Islet precursor cell (in vitro differentiated cells): ENCODE measurements at regions not wholly inside any gene's neighbourhood (a gene's known extent, or its start where the extent isn't known, plus 50 kb on each side); places are given as distances from the start of the nearest gene placed in this dataset.

Source experiments
- DNase-seq: peaks from one replicate; pipeline ENCODE4 v3.0.0-alpha.2; 2018

DNA sequence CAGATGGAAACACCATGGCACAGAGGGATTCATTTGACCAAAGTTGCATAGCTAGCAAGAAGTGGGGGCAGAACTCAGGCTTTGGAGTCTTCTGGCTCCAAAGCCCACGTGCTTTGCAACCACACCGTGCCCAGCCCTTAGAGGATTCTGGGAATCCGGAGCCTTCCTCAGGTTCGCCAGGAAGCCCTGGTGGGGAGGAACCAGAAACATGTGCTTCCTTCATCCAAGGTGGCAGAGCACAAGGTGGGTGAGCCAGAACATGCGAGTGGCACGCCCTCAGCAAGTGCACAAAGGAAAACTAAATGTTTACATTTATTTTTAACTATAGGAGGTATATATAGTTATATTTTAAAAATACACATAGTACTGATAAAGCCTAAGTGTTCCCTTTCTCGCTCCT is 151.9 kb upstream of the NECTIN1 start:
- DNase-seq: no peak

DNA sequence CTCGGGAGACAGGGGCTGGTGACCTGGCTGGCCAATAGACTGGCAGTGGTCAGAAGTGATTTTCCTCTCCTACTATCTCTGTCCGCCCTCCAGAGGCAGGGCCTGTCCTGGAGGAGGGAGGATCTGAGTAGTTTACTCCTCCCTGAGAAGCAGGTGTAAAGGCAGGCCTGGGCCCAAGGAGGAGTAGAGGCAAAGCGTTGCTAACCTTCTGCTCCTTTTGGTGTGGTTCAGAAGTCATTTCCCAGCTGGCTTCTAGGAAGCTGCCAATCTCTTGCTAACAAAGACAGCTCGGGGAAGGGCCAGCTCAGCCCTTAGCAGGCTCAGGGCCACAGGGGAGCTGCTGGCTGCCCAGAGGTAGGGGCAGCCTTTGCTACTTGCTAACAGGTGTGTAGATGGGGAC is 151.1 kb upstream of the NECTIN1 start:
- DNase-seq: no peak

GRCh38 chr11:119878990-119879389 is 150.0 kb upstream of the NECTIN1 start:
- no peak for DNase-seq

DNA sequence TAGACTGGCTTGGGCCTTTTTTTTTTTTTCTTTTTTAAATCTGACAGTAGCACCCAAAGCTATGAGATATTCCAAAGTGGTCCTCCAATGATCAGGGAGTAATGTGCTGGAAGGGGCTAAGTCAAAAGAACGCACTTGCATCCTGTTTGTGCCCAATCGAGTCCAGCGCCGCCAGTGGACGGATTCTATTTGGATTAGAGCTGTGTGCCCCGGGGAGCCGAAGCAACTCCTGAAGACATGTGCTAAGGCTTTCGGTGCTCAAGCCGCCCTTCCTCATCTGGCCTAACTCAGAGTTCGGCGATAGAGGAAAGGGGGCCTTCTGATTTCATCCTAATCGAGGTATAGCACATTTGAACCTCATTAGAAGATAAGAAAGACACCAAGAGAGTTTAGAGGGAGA is 147.8 kb upstream of the NECTIN1 start:
- DNase-seq: no peak

DNA sequence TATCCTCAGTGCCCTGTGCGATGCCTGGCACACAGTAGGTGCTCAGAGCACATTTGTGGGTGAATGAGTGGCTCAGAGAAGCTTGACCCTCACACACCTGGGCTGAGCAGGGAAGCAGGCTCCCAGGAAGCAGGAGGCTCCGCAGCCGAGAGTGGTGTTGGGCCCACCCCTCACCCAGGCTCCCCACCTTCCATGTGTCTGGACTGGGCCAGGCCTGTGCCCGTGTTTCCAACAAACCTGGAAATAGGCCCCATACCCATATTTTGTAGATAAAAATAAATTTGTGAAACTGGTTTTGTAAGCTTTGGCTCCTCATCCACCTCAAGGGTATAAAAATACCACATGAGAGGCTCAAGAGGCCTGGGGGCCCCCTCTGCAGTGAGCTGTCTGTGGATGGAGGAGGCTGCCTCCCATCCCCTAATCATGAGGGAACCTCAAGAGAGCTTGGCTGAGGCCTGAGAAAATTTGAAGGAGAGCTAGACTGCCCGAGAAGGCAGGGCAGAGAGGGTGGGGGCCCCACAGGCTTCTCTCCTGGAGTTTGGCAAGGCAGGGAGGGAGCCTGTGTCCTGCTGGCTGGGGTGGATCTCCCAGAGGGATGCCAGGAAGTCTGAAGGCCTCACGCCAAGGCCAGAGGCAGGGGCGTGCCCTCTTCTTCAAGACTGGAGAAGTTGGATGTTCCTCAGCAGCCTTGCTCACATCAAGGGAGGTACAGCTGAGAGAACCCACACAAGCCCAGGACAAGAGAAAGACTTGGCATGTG is 147.0 kb upstream of the NECTIN1 start:
- no peak for DNase-seq

- DNase-seq: peak; percentile 72
Observed at GRCh38 chr11:119874660-119875238, 145.7 kb upstream of the NECTIN1 start.

- DNase-seq: no peak
Observed at GRCh38 chr11:119873761-119874421, 144.9 kb upstream of the NECTIN1 start.

- DNase-seq: peak; percentile 77
Observed at GRCh38 chr11:119872611-119873310, 143.8 kb upstream of the NECTIN1 start.

DNA sequence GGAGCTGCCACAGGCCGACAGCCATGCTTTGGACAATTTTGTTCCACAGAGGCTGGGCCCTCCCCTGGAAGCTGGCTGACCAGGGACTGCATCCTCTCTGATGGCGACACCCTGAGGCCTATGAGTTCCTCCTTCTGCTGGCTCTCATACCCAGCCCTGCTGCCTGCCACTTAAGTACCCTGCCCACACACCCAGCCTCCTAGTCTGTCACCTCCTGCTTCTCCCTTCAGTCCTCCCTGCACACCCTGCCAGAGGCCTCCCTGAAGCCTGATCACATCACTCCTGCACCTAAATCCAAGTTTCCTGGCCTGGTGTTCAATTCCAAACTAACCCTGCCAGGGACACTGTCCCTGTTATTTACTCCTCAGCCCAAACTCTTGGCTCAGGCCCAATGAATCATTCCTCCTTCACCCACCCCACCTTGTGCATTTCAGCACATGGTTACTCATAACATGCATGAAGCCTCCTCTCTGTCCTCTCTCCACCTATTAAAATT is 136.7 kb upstream of the NECTIN1 start:
- no peak for DNase-seq

DNA sequence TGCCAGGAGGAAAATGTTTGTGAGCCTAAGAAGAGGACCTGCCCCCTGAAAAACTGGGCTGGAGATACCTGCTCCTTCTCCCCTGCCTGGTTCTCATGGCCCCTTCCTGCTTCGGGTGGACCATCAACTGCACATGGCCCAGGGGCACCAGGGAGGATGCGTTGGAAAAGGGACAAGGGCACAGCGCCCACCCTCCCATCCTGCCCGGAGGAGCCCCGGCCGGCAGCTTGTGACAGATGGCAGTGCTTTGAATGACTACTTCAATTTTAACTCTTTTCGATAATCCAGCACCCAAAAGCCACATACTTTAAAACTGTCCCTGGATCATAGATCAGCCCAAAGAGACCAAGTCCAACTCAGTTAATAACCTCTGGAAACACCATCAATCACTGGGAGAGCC is 135.8 kb upstream of the NECTIN1 start:
- DNase-seq: no peak

DNA sequence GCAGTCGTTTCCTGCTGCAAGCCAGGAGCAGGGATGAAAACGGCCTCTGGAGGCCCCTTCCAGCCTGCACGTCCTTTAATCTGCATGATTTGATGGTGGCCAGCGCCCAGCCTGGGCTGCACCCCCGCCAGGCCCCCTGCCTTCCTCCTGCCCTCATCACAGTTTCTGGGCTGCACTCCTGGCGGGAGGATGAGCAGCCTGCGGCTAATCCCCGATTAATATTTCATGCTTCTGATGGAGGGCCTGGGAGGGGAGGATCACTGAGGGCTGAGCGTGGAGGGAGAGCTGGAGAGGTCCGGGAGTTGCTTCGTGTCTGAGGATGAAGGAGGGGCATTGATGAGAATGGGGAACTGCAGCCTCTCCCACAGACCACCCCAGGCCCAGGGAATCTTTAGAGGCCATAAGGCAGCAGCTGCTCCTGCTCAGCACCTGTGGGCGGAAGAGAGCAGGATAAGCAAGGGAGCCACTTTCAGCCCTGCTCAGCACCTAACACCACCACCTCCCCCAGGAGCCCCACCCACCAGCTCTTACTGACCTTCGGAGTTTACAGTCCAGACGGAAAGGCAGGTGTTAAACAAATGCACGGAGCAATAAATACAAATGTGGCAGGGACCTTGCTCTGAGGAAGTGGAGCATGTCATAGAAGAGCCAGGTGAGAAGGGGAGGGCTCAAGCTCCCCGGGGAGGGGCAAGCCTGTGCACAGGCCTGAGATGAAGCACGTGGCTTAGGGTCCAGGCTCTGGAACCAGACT is 135.0 kb upstream of the NECTIN1 start:
- no peak for DNase-seq

DNA sequence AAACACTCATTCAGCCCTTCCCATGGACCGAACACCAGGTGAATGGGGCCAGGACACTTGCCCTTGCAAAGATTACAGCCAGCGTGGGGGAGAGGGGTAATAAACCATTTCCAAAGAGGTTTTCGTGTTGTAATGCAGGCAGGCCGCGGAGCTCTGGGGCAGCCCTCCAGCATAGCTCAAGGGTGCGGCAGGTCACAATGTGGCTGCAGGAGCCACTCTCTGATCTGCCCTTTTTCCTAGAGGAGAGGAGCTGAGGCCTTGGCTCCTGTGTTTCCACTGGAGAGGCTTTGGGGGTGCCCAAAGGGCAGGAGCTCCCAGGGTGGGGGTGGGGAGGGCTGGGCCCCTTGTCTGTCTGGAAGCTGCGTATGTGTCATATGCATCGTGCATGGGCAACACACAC is 134.2 kb upstream of the NECTIN1 start:
- no peak for DNase-seq

DNA sequence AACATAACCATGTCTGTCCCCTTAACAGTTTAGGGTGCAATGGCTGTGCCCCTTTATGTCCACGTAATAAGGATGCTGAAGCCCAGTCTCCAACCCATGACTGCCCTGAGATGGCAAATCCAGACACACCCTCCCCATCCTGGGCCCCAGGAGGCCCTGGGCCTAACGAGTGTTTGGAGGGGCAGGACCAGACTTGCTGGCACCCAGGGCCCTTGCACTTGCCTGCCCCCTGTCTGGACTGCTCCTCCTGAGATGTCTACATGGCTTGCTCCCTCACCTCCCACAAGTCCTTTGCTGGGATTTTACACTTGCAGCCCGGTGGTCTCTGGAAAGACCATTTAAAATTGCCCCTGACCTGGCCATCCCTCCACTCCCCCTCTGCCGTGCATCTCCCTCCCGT is 132.2 kb upstream of the NECTIN1 start:
- DNase-seq: no peak

- no peak for DNase-seq
Observed at GRCh38 chr11:119860561-119861094, 131.6 kb upstream of the NECTIN1 start.

DNA sequence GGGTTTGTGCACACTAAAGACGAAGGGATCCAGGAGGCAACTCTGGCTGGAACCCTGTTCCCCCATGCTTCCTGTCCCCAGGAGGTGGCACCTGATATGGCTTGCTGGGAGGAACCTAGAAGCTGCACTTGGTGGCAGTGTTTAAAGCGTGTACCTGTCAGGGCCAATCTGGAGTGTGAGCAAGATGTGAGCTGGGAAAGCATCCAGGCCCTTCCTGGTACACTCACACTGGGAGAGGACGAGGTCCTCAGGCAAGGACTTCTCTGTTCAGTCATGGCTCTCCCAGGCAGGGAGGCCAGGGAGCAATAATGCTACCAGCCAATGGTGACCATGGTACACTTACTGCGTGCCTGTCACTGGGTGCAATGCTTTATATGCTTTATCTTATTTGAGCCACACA is 130.7 kb upstream of the NECTIN1 start:
- DNase-seq: no peak

DNA sequence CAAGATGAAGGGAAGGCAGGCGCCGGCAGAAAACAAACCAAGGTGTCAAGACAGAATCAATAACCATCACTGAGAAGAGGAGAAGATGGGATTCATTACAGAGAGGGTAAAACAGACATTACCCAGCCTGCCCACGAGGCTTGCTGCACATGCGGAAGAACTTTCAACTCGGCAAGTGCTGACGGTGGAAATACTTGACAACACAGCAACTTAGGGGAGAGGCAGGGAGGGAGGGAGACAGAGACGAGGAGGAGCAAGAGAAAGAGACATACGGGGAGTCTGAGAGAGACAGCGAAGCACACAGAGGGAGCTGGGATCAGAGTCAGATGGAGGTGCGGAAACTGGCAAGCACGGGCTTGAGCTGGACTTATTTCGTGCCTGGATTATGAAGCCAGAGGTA is 129.3 kb upstream of the NECTIN1 start:
- DNase-seq: no peak

- DNase-seq: peak; percentile 74
Observed at GRCh38 chr11:119856681-119857485, 127.9 kb upstream of the NECTIN1 start.

DNA sequence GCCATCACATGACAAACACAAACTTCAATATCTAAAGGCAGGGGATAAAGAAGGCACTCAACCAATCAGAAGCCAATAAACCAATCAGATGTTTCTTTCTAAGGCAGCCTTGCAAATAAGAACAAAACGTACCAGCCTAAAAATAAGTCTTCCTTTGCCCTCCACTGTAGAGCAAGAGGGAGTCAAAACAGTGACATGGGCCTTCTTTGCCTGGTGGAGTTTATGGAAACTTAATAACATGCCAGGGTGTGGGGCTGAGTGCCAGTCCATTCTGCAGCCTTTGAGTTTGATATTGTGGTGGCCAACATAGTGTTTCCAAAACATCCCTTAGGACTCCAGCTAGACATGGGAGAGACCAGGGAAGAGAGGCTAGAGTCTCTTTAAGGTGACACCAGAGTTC is 126.1 kb upstream of the NECTIN1 start:
- DNase-seq: no peak

DNA sequence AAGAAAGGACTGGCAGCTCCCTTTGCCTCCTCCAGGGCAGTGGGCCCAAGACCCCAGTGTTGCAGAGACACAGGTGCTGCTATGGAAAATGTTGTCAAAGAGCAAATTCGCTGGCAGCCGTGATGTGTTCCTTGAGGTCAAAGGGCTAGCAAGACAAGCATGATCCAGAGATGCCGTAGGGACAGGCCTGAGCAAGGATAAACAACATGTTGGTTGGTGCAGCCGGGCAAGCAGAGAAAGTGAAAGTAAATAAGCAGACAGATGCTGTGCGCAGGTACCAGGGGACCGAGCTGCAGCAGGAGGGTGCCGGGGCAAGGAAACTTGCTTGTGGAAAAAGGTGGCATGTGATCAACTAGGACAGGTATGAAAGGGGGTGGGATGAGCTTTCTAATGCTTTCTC is 125.5 kb upstream of the NECTIN1 start:
- no peak for DNase-seq

DNA sequence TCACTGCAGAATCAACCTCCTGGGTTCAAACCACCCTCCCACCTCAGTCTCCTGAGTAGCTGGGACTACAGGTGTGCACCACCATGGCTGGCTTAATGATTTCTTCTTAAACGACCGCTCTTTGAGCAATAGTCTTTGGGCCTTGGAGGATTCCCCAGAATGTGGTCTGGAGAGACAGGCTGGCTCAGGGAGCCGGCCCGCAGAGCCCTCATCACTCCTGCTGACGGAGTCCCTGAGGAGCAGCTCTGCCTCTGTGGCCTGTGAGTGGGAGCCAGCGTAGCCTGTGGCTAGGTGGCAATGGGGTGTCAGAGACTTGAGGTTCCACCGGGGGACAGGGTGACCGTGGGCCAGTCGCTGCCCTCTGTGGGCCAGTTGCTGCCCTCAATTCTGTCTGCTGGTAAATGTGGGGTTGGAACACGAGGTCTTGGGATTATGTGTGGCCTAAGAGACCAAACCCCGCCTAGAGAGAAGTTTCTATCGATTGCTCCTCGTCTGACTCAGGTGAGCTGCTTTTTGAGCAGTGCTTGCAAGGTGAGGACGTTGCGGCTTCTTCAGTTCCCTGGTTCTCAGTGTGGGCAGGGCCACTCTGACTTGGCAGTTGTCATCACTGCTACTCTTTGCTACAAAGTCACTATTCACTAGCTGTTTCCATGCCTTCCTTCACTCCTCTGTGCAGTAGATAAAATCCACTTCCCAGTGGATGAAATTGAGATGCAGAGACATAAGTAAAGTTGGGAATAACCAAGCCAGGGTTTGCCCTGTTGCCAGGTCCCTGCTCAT is 124.8 kb upstream of the NECTIN1 start:
- DNase-seq: no peak

GRCh38 chr11:119852741-119853140 is 123.7 kb upstream of the NECTIN1 start:
- DNase-seq: peak; percentile 86
